ENCODE measurements at regions not wholly inside any gene's neighbourhood (a gene's known extent, or its start where the extent isn't known, plus 50 kb on each side); places are given as distances from the start of the nearest gene placed in this dataset.
A peak's percentile ranks its signal among the peaks of the same experiment; 100 is the strongest.

DNA sequence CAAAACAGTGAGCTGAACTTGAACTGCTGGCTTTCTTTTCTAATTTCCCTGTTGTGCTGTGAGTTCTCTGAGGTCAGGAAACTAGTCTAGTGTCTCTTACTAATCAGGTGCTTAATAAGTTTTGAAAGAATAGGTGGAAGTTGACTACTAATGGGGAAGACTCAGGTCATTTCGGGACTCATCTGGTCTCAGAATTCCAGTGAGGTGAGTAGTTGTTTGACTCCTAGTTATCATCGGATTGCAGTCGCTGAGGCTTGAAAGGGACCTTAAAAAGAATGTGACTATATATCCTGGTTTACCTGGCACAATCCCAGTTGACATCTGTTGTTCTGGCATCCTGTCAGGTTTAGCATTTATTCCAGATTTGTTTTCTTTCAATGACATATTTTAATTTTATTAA lies 81.4 kb upstream of the SPAG17 start:
- peak; percentile 12 for DNase-seq
- Histone ChIP-seq H3K36me3 (ENCODE audit: low read depth) (no peaks in the 10 kb centered on the region), H3F3A (ENCODE audit: insufficient read depth) (no peaks in the 10 kb centered on the region), H3K27me3 (replicated peaks; ENCODE audit: insufficient read depth) (peaks cover 4% of the 10 kb centered on the region; the same call in 1 of the 2 replicates), H3K4me1 (ENCODE audit: insufficient read depth) (peaks cover 5% of the 10 kb centered on the region; the same call in 1 of the 2 replicates), H3K9ac (no peak overlapping the region), H3K27ac (no peak overlapping the region), H2AFZ (no peak overlapping the region), H4K20me1 (ENCODE audit: insufficient read depth) (no peaks in the 10 kb centered on the region), H3K79me2 (ENCODE audit: insufficient read depth) (no peaks in the 10 kb centered on the region), H3K9me2 (ENCODE audit: insufficient read depth) (no peaks in the 10 kb centered on the region), H3K4me2 (ENCODE audit: unreplicated experiment) (no peak overlapping the region), H3K9me3 (ENCODE audit: low read depth) (no peaks in the 10 kb centered on the region), H3K4me3 (no peak overlapping the region)
- no peak for TF ChIP-seq EZH2phosphoT487 (IDR thresholded peaks at IDR 0.05; ENCODE audit: insufficient read depth, low read depth)
- TF ChIP-seq EZH2 (IDR thresholded peaks at IDR 0.05; ENCODE audit: insufficient read depth, poor library complexity, severe bottlenecking): no peak
- WGBS, 2 experiments (ENCODE audit: low coverage in 1 of 2, low lambda C conversion rate in 2 of 2, missing lambda C conversion rate in 2 of 2): 38 to 44% methylated on average over 3 of the region's 3 CpGs
- in situ Hi-C loops (cut with MboI): no loop called here

- Histone ChIP-seq H4K20me1 (ENCODE audit: insufficient read depth) (no peaks in the 10 kb centered on the region), H3K9me2 (ENCODE audit: insufficient read depth) (no peaks in the 10 kb centered on the region), H3K4me2 (ENCODE audit: unreplicated experiment) (no peak overlapping the region), H3K9me3 (ENCODE audit: low read depth) (no peaks in the 10 kb centered on the region), H3K27ac (no peak overlapping the region), H3K4me3 (no peak overlapping the region), H3F3A (ENCODE audit: insufficient read depth) (no peaks in the 10 kb centered on the region), H3K4me1 (ENCODE audit: insufficient read depth) (peaks cover 5% of the 10 kb centered on the region; the same call in 1 of the 2 replicates), H3K9ac (no peak overlapping the region), H3K27me3 (replicated peaks; ENCODE audit: insufficient read depth) (peaks cover 4% of the 10 kb centered on the region; the same call in 1 of the 2 replicates), H3K79me2 (ENCODE audit: insufficient read depth) (no peaks in the 10 kb centered on the region), H3K36me3 (ENCODE audit: low read depth) (no peaks in the 10 kb centered on the region), H2AFZ (no peak overlapping the region)
- 74 to 75% methylated on average over 3 of the region's 3 CpGs for WGBS, 2 experiments (ENCODE audit: low coverage in 1 of 2, low lambda C conversion rate in 2 of 2, missing lambda C conversion rate in 2 of 2)
- in situ Hi-C loops (cut with MboI): no loop called here
- DNase-seq: no peak
- TF ChIP-seq EZH2 (IDR thresholded peaks at IDR 0.05; ENCODE audit: insufficient read depth, poor library complexity, severe bottlenecking) (no peak), EZH2phosphoT487 (IDR thresholded peaks at IDR 0.05; ENCODE audit: insufficient read depth, low read depth) (no peak)
Measured at GRCh38 chr1:118264343-118264742, 79.3 kb upstream of the SPAG17 start.

DNA sequence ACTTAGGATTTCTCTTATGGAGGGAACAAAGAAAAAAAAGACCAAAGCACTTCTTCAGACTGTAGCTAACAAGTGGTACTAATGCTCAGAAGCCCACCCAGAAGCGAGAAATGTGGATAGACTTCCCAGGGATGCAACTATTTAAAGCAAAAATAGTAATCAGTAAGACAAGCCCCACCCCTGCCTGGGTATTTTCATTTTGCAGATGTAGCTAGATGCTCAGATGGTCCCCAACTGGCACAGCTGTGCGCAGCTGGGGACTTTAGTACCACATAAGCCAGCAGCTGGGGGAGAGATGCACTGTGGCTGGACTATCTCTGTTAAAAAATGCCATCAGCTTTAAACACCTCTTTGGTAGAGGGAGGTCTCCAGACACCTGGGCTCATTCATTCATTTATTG lies 77.8 kb upstream of the SPAG17 start:
- WGBS, 2 experiments (ENCODE audit: low coverage in 1 of 2, low lambda C conversion rate in 2 of 2, missing lambda C conversion rate in 2 of 2): 55 to 61% methylated on average over 2 of the region's 2 CpGs
- Histone ChIP-seq H3K4me3 (no peak overlapping the region), H3K27ac (no peak overlapping the region), H2AFZ (no peak overlapping the region), H3F3A (ENCODE audit: insufficient read depth) (no peaks in the 10 kb centered on the region; the same call in 1 of the 2 replicates), H3K79me2 (ENCODE audit: insufficient read depth) (no peaks in the 10 kb centered on the region), H4K20me1 (ENCODE audit: insufficient read depth) (no peaks in the 10 kb centered on the region), H3K4me1 (ENCODE audit: insufficient read depth) (peaks cover 5% of the 10 kb centered on the region; the same call in 1 of the 2 replicates), H3K9ac (no peak overlapping the region), H3K9me3 (ENCODE audit: low read depth) (no peaks in the 10 kb centered on the region), H3K36me3 (ENCODE audit: low read depth) (no peaks in the 10 kb centered on the region), H3K27me3 (replicated peaks; ENCODE audit: insufficient read depth) (0 out of 2 replicates have a peak, but pooled peaks cover 4% of the 10 kb centered on the region), H3K4me2 (ENCODE audit: unreplicated experiment) (no peak overlapping the region), H3K9me2 (ENCODE audit: insufficient read depth) (no peaks in the 10 kb centered on the region)
- in situ Hi-C loops (cut with MboI): no loop called here
- TF ChIP-seq EZH2phosphoT487 (IDR thresholded peaks at IDR 0.05; ENCODE audit: insufficient read depth, low read depth) (no peak), EZH2 (IDR thresholded peaks at IDR 0.05; ENCODE audit: insufficient read depth, poor library complexity, severe bottlenecking) (no peak)
- DNase-seq: no peak

- Histone ChIP-seq H3K9ac (no peak overlapping the region), H4K20me1 (ENCODE audit: insufficient read depth) (no peaks in the 10 kb centered on the region), H3K9me3 (ENCODE audit: low read depth) (no peaks in the 10 kb centered on the region), H3K9me2 (ENCODE audit: insufficient read depth) (no peaks in the 10 kb centered on the region), H3K4me2 (ENCODE audit: unreplicated experiment) (no peak overlapping the region), H3K4me1 (ENCODE audit: insufficient read depth) (0 out of 2 replicates have a peak, but pooled peaks cover 10% of the 10 kb centered on the region), H3K36me3 (ENCODE audit: low read depth) (no peaks in the 10 kb centered on the region), H3F3A (ENCODE audit: insufficient read depth) (no peaks in the 10 kb centered on the region; the same call in 1 of the 2 replicates), H3K27ac (no peak overlapping the region), H3K79me2 (ENCODE audit: insufficient read depth) (no peaks in the 10 kb centered on the region), H2AFZ (no peak overlapping the region), H3K4me3 (no peak overlapping the region), H3K27me3 (replicated peaks; ENCODE audit: insufficient read depth) (0 out of 2 replicates have a peak, but pooled peaks cover 4% of the 10 kb centered on the region)
- DNase-seq: no peak
- in situ Hi-C loops (cut with MboI): no loop called here
- TF ChIP-seq EZH2 (IDR thresholded peaks at IDR 0.05; ENCODE audit: insufficient read depth, poor library complexity, severe bottlenecking) (no peak), EZH2phosphoT487 (IDR thresholded peaks at IDR 0.05; ENCODE audit: insufficient read depth, low read depth) (no peak)
- WGBS, 2 experiments (ENCODE audit: low coverage in 1 of 2, low lambda C conversion rate in 2 of 2, missing lambda C conversion rate in 2 of 2): 61 to 67% methylated on average over 8 of the region's 8 CpGs
Measured at GRCh38 chr1:118258975-118259374, 73.9 kb upstream of the SPAG17 start.

GRCh38 chr1:118257946-118258345 lies 72.9 kb upstream of the SPAG17 start:
- TF ChIP-seq EZH2 (IDR thresholded peaks at IDR 0.05; ENCODE audit: insufficient read depth, poor library complexity, severe bottlenecking) (no peak), EZH2phosphoT487 (IDR thresholded peaks at IDR 0.05; ENCODE audit: insufficient read depth, low read depth) (no peak)
- H4K20me1 ChIP-seq (ENCODE audit: insufficient read depth): no peaks in the 10 kb centered on the region

More at GRCh38 chr1:118257946-118258345, 72.9 kb upstream of the SPAG17 start:
- Histone ChIP-seq H3K9me3 (ENCODE audit: low read depth) (no peaks in the 10 kb centered on the region), H3K4me2 (ENCODE audit: unreplicated experiment) (no peak overlapping the region), H3K27me3 (replicated peaks; ENCODE audit: insufficient read depth) (0 out of 2 replicates have a peak, but pooled peaks cover 4% of the 10 kb centered on the region), H3K4me1 (ENCODE audit: insufficient read depth) (0 out of 2 replicates have a peak, but pooled peaks cover 10% of the 10 kb centered on the region), H3K79me2 (ENCODE audit: insufficient read depth) (no peaks in the 10 kb centered on the region), H3K4me3 (no peak overlapping the region), H2AFZ (no peak overlapping the region), H3F3A (ENCODE audit: insufficient read depth) (no peaks in the 10 kb centered on the region; the same call in 1 of the 2 replicates), H3K27ac (no peak overlapping the region), H3K9ac (no peak overlapping the region), H3K9me2 (ENCODE audit: insufficient read depth) (no peaks in the 10 kb centered on the region), H3K36me3 (ENCODE audit: low read depth) (no peaks in the 10 kb centered on the region)
- DNase-seq: peak; percentile 36
- in situ Hi-C loops (cut with MboI): no loop called here

Measured in GM23248 (cell line).